T-cell (primary cell): ENCODE measurements at regions not wholly inside any gene's neighbourhood (a gene's known extent, or its start where the extent isn't known, plus 50 kb on each side); places are given as distances from the start of the nearest gene placed in this dataset.

Experiments used
- ATAC-seq, 4 experiments: fragments of 200-7000 bp in 3 of 4; fragments of 150-1000 bp in 1 of 4; cut with Tn5 transposase; replicated peaks in 1 of 4; 1 replicate in 3 of 4; 2 replicates in 1 of 4; pipeline ENCODE4 v1.10.0; 2021; ENCODE audit warnings: moderate library complexity in 3 of 4, mild to moderate bottlenecking in 2 of 4, moderate number of reproducible peaks in 1 of 4
- CTCF ChIA-PET, 2 donors: fragments of 300-600 bp; sonication (Branson Sonifier 250); formaldehyde crosslinking; loops; one replicate each; lab custom pipeline; 2022; ENCODE audit warnings: antibody characterized with exemption in 2 of 2; lab: Charles Lee
- POLR2A ChIA-PET, 2 donors: fragments of 300-600 bp; sonication (Branson Sonifier 250); formaldehyde crosslinking; loops; one replicate each; lab custom pipeline; 2022; ENCODE audit warnings: antibody characterized with exemption in 2 of 2; lab: Charles Lee
- DNase-seq, 35 experiments: peaks; one replicate each; pipeline versions ENCODE4 v3.0.0 to v3.0.0-alpha.2; 2013 to 2023
- H3K27ac ChIP-seq: one replicate; pipeline ENCODE4 v1.5.1; 2013; ENCODE audit warnings: low read length
- H3K27me3 ChIP-seq, 2 experiments: replicated peaks in 1 of 2; 1 replicate in 1 of 2; 2 replicates in 1 of 2; pipeline versions ENCODE4 v1.6.1 to v1.7.0; 2013; ENCODE audit warnings: low read length in 1 of 2, mixed read lengths in 1 of 2; ENCODE audit not compliant: control insufficient read depth in 2 of 2, insufficient read depth in 2 of 2; ENCODE audit errors: extremely low read depth in 1 of 2
- H3K36me3 ChIP-seq, 2 donors: 1 replicate in 1 of 2; 2 replicates in 1 of 2; pipeline versions ENCODE4 v1.6.1 to v1.7.0; 2013; ENCODE audit warnings: low read length in 1 of 2; ENCODE audit not compliant: control insufficient read depth in 2 of 2, insufficient read depth in 1 of 2; ENCODE audit errors: extremely low read depth in 1 of 2
- H3K4me1 ChIP-seq, 2 experiments: 1 replicate in 1 of 2; 2 replicates in 1 of 2; pipeline versions ENCODE4 v1.6.1 to v1.7.0; 2013; ENCODE audit warnings: low read length in 2 of 2, mixed read lengths in 1 of 2; ENCODE audit not compliant: insufficient read depth in 2 of 2, control insufficient read depth in 1 of 2; ENCODE audit errors: extremely low read depth in 1 of 2
- H3K4me3 ChIP-seq, 2 donors: 1 replicate in 1 of 2; 2 replicates in 1 of 2; pipeline versions ENCODE4 v1.5.1 to v1.7.0; 2013; ENCODE audit warnings: mild to moderate bottlenecking in 2 of 2, low read length in 1 of 2, moderate library complexity in 1 of 2; ENCODE audit not compliant: control insufficient read depth in 1 of 2; ENCODE audit errors: extremely low read depth in 1 of 2
- H3K9me3 ChIP-seq: 2 replicates; pipeline ENCODE4 v1.7.0; 2013
- H3K27ac Mint-ChIP-seq, 2 donors: one replicate each; pipeline ENCODE4 v1.8.0; 2020 to 2021; ENCODE audit warnings: mild to moderate bottlenecking in 2 of 2, mixed read lengths in 2 of 2
- H3K27me3 Mint-ChIP-seq, 2 donors: one replicate each; pipeline ENCODE4 v1.8.0; 2021 to 2022; ENCODE audit warnings: mixed read lengths in 2 of 2
- H3K36me3 Mint-ChIP-seq: one replicate; pipeline ENCODE4 v1.8.0; 2021; ENCODE audit warnings: mixed read lengths
- H3K4me1 Mint-ChIP-seq, 3 donors: one replicate each; pipeline ENCODE4 v1.8.0; 2020 to 2022; ENCODE audit warnings: mixed read lengths in 3 of 3, mild to moderate bottlenecking in 1 of 3
- H3K4me3 Mint-ChIP-seq, 3 donors: one replicate each; pipeline ENCODE4 v1.8.0; 2020 to 2022; ENCODE audit warnings: mild to moderate bottlenecking in 3 of 3, mixed read lengths in 3 of 3, moderate library complexity in 3 of 3
- H3K9me3 Mint-ChIP-seq, 3 donors: one replicate each; pipeline ENCODE4 v1.8.0; 2020 to 2022; ENCODE audit warnings: mixed read lengths in 3 of 3
- WGBS: methylation state at CpG from one replicate; pipeline ENCODE4 v1.1.5; 2013; ENCODE audit warnings: missing lambda C conversion rate; ENCODE audit not compliant: insufficient coverage; 5-methylcytosine and 5-hydroxymethylcytosine counted together

DNA sequence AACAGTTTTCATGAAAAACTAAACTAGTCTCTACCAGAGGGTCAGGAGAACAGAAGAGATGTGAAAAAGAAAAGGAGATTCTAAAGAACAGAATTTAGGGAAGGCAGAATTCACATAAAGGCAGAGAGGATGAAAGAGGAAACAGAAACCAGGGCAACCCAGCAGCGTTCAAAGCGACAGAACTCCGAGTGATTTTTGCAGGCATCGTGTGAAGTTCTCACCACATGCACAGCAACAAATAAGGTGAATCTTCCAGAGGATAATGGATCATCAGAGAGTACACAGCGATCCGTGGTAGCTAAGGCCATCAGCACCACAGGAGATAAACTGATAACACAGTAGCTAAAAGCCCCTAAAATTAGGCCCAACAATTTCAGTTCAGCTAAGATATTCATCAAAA is 250.8 kb upstream of the THBS1 start:
- no peak for DNase-seq
- 80% methylated on average over 2 of the region's 6 CpGs for WGBS
- CTCF ChIA-PET, result no interaction called here

DNA sequence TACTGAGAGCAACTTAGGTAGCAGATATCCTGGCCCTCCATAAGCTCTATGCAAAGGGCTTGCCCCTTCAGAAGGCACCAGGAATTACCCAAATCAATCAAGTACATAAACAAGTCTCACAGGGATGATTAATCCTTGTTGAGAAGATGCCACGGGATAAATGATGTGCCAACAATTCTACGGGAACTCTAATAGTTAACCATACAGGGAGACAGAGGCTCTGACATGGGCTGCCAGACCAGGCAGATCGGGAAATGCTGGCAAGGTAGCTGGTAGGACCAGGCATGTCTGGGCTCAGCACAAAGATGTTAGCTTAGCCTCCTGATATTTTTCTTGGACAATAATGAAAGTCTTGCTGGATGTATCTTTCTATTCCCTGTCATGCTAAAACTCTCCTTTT is 249.3 kb upstream of the THBS1 start:
- no peak for ATAC-seq
- Mint-ChIP-seq H3K9me3 (no peaks in the 10 kb centered on the region), H3K27me3 (peaks cover 0 to 21% of the 10 kb centered on the region in 2 donors), H3K4me1 (no peaks in the 10 kb centered on the region), H3K36me3 (no peaks in the 10 kb centered on the region), H3K4me3 (no peak overlapping the region), H3K27ac (no peak overlapping the region)
- H3K36me3 ChIP-seq, result no peaks in the 10 kb centered on the region
- H3K27me3 ChIP-seq, result peaks cover 0 to 2% of the 10 kb centered on the region in 2 experiments
- 91% methylated on average over 3 of the region's 3 CpGs for WGBS
- H3K27ac ChIP-seq, result no peak overlapping the region
- ChIA-PET POLR2A (no interaction called here), CTCF (no interaction called here)
- no peak for DNase-seq
- no peak overlapping the region for H3K4me3 ChIP-seq
- H3K4me1 ChIP-seq, result no peaks in the 10 kb centered on the region
- H3K9me3 ChIP-seq, result no peaks in the 10 kb centered on the region

More for the DNA sequence above, 250.8 kb upstream of the THBS1 start:
- no peak for ATAC-seq
- H3K4me3 ChIP-seq, result no peak overlapping the region
- H3K4me1 Mint-ChIP-seq, result no peaks in the 10 kb centered on the region
- H3K27me3 ChIP-seq, result peaks cover 0 to 2% of the 10 kb centered on the region in 2 experiments
- POLR2A ChIA-PET, result interaction anchor here in 1 of 2 donors (0.6 kb wide), 1 partner anchor 471 kb away, joined by 4 read pairs; no protein-coding TSS in a partner anchor
- H3K27me3 Mint-ChIP-seq, result peaks cover 0 to 26% of the 10 kb centered on the region in 2 donors
- H3K27ac ChIP-seq, result no peak overlapping the region
- no peaks in the 10 kb centered on the region for H3K36me3 ChIP-seq
- H3K4me1 ChIP-seq, result no peaks in the 10 kb centered on the region
- H3K9me3 ChIP-seq, result no peaks in the 10 kb centered on the region
- H3K4me3 Mint-ChIP-seq, result no peak overlapping the region
- no peak overlapping the region for H3K27ac Mint-ChIP-seq
- no peaks in the 10 kb centered on the region for H3K9me3 Mint-ChIP-seq
- no peaks in the 10 kb centered on the region for H3K36me3 Mint-ChIP-seq

DNA sequence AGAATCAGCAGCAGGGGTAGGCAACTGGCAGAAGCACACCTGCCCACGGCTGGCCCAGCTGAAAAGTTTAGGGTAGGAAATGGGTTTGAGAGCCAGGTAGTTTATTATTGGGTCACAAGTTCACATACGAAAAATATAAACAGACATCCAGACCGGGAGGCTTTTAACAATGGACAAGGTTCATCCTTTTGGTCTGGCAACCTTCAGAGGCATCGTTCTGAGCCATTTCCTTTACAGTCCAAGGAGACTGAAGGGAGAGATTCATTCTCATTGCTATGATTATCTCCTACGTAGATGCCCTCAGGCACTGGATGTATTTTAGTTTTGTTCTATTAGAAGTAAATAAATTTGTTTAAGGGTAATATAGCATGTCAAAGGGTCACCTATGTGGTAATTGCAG is 248.0 kb upstream of the THBS1 start:
- Histone ChIP-seq H3K36me3 (no peaks in the 10 kb centered on the region), H3K4me1 (no peaks in the 10 kb centered on the region), H3K27ac (no peak overlapping the region), H3K9me3 (no peaks in the 10 kb centered on the region), H3K4me3 (no peak overlapping the region), H3K27me3 (no peaks in the 10 kb centered on the region)
- Mint-ChIP-seq H3K36me3 (no peaks in the 10 kb centered on the region), H3K27ac (no peak overlapping the region), H3K4me3 (no peak overlapping the region), H3K9me3 (no peaks in the 10 kb centered on the region), H3K4me1 (no peaks in the 10 kb centered on the region), H3K27me3 (peaks cover 0 to 18% of the 10 kb centered on the region in 2 donors)
- ATAC-seq, result no peak
- DNase-seq, result no peak
- ChIA-PET POLR2A (no interaction called here), CTCF (interaction anchor here in 1 of 2 donors (0.6 kb wide), 1 partner anchor 513 kb away, joined by 3 read pairs; no protein-coding TSS in a partner anchor)
- 89% methylated on average over 3 of the region's 5 CpGs for WGBS

DNA sequence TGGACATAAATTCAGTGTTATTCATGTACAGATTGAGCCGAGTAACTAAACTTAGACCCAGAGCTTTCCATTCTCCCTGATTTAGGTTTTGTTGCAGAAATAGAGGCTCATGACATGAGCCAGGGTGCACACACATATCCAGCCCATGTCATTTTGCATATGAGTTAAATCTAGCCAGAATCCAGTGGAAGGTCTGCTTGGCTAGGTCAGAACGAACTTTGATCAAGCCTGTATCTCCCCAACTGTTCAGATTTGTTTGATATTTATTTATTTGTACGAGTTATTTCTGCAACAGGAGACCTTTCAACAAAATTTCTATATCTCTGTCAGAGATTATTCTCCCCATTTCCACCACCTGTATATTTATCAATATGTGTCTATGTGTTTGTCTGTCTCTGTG is 247.5 kb upstream of the THBS1 start:
- Histone ChIP-seq H3K36me3 (no peaks in the 10 kb centered on the region), H3K27ac (no peak overlapping the region), H3K27me3 (no peaks in the 10 kb centered on the region), H3K9me3 (no peaks in the 10 kb centered on the region), H3K4me3 (no peak overlapping the region), H3K4me1 (no peaks in the 10 kb centered on the region)
- DNase-seq (no peak), ATAC-seq (no peak)
- 100% methylated on average over 1 of the region's 3 CpGs for WGBS
- H3K27me3 Mint-ChIP-seq, result peaks cover 0 to 18% of the 10 kb centered on the region in 2 donors
- no peaks in the 10 kb centered on the region for H3K9me3 Mint-ChIP-seq
- ChIA-PET POLR2A (no interaction called here), CTCF (interaction anchor here in 1 of 2 donors (0.6 kb wide), 1 partner anchor 513 kb away, joined by 3 read pairs; no protein-coding TSS in a partner anchor)
- H3K4me1 Mint-ChIP-seq, result no peaks in the 10 kb centered on the region
- H3K36me3 Mint-ChIP-seq, result no peaks in the 10 kb centered on the region
- H3K27ac Mint-ChIP-seq, result no peak overlapping the region
- H3K4me3 Mint-ChIP-seq, result no peak overlapping the region

DNA sequence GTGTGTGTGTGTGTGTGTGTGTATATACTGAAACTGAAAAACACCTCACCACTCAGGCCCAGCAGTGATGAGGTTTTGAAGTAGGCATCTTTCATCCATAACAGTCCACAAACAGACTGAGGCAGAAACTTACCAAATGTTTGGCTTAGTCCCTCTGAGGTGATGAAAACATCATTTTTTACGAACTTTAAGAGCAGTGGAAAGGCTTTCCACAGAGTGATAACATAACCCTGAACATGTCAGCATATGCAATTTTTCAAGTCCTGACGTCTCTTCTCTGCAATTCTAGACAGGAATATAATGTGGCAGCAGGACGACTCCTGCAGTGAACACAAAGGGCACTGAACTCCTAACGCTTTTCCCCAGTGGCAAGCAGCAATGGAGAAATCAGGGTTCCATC is 247.0 kb upstream of the THBS1 start:
- H3K9me3 Mint-ChIP-seq, result no peaks in the 10 kb centered on the region
- Histone ChIP-seq H3K4me3 (no peak overlapping the region), H3K27ac (no peak overlapping the region), H3K9me3 (no peaks in the 10 kb centered on the region), H3K27me3 (no peaks in the 10 kb centered on the region), H3K36me3 (no peaks in the 10 kb centered on the region), H3K4me1 (no peaks in the 10 kb centered on the region)
- WGBS, result 72% methylated on average over 4 of the region's 4 CpGs
- ChIA-PET CTCF (no interaction called here), POLR2A (no interaction called here)
- H3K27ac Mint-ChIP-seq, result no peak overlapping the region
- no peaks in the 10 kb centered on the region for H3K4me1 Mint-ChIP-seq
- DNase-seq (no peak), ATAC-seq (no peak)
- H3K27me3 Mint-ChIP-seq, result peaks cover 0 to 16% of the 10 kb centered on the region in 2 donors
- no peaks in the 10 kb centered on the region for H3K36me3 Mint-ChIP-seq
- no peak overlapping the region for H3K4me3 Mint-ChIP-seq

DNA sequence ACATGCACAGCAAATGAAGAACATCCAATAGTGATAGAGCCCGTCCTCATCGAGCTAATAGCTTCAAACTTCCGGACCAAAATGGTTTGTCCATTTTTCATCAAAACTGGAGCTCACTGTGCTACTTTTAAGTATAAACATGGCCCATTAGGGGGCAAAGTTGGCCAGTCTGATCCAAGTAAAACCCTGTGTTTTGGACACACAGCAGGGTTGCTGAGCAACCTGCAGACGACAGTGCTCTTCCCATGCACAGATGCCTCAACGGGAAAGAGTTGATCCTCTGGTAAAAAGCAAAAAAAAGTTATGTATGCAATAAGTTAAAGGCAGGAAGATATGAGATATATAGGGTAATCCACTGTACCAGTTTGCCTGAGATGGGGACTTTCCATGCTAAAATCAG is 244.0 kb upstream of the THBS1 start:
- Histone ChIP-seq H3K36me3 (no peaks in the 10 kb centered on the region), H3K4me1 (no peaks in the 10 kb centered on the region), H3K27me3 (no peaks in the 10 kb centered on the region), H3K27ac (no peak overlapping the region), H3K9me3 (no peaks in the 10 kb centered on the region), H3K4me3 (no peak overlapping the region)
- no peaks in the 10 kb centered on the region for H3K4me1 Mint-ChIP-seq
- ChIA-PET CTCF (no interaction called here), POLR2A (no interaction called here)
- H3K9me3 Mint-ChIP-seq, result no peaks in the 10 kb centered on the region
- WGBS, result 96% methylated on average over 5 of the region's 5 CpGs
- H3K36me3 Mint-ChIP-seq, result no peaks in the 10 kb centered on the region
- H3K27ac Mint-ChIP-seq, result no peak overlapping the region
- ATAC-seq (no peak), DNase-seq (no peak)
- no peak overlapping the region for H3K4me3 Mint-ChIP-seq
- H3K27me3 Mint-ChIP-seq, result peaks cover 3 to 12% of the 10 kb centered on the region in 2 donors

DNA sequence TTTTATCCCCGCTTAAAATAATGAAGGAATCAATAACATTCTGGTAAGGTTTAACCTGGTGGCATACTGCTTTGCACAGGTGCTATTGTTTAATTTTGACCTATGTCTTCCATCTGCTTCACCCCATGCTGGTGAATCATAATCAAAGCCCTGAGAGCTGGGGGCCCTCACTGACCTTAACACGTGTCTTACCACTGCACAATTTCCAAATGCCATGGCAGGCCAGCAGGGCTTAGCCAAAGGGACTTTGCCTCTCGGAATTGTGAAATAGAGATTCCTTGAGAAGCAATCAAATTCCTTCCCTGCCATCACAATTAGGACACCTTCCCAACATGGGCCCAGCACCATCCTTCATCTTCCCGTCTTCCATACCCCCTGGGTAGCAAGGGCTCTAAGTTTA is 242.6 kb upstream of the THBS1 start:
- CTCF ChIA-PET, result no interaction called here
- Mint-ChIP-seq H3K9me3 (peaks cover 0 to 3% (median 0%) of the 10 kb centered on the region in 3 donors), H3K27me3 (peaks cover 3 to 9% of the 10 kb centered on the region in 2 donors), H3K4me3 (no peak overlapping the region), H3K4me1 (no peaks in the 10 kb centered on the region), H3K27ac (no peak overlapping the region), H3K36me3 (no peaks in the 10 kb centered on the region)
- Histone ChIP-seq H3K27ac (no peak overlapping the region), H3K27me3 (no peaks in the 10 kb centered on the region), H3K9me3 (no peaks in the 10 kb centered on the region), H3K4me3 (no peak overlapping the region), H3K36me3 (no peaks in the 10 kb centered on the region), H3K4me1 (no peaks in the 10 kb centered on the region)
- 83% methylated on average over 2 of the region's 4 CpGs for WGBS
- POLR2A ChIA-PET, result no interaction called here
- DNase-seq (no peak), ATAC-seq (no peak)
